HUES64 (cell line): ENCODE measurements at regions not wholly inside any gene's neighbourhood (a gene's known extent, or its start where the extent isn't known, plus 50 kb on each side); places are given as distances from the start of the nearest gene placed in this dataset.

Experiments used
- H3K27ac ChIP-seq: 2 replicates; pipeline ENCODE4 v1.7.0; 2013; ENCODE audit warnings: low read depth, low read length, inconsistent platforms
- H3K27me3 ChIP-seq: 2 replicates; pipeline ENCODE4 v1.6.1; 2013; ENCODE audit warnings: mild to moderate bottlenecking, low read length; ENCODE audit not compliant: insufficient read depth
- H3K36me3 ChIP-seq: 2 replicates; pipeline ENCODE4 v1.6.1; 2013; ENCODE audit warnings: mild to moderate bottlenecking, low read length; ENCODE audit not compliant: insufficient read depth
- H3K4me1 ChIP-seq: 2 replicates; pipeline ENCODE4 v1.6.1; 2013; ENCODE audit warnings: mild to moderate bottlenecking, low read length, moderate library complexity; ENCODE audit not compliant: insufficient read depth
- H3K4me3 ChIP-seq: 2 replicates; pipeline ENCODE4 v1.5.1; 2013; ENCODE audit warnings: mild to moderate bottlenecking, low read length, moderate library complexity
- H3K9ac ChIP-seq: 2 replicates; pipeline ENCODE4 v1.6.1; 2013; ENCODE audit warnings: mild to moderate bottlenecking, low read depth, low read length
- H3K9me3 ChIP-seq: 2 replicates; pipeline ENCODE4 v1.6.1; 2013; ENCODE audit warnings: low read depth, low read length; ENCODE audit not compliant: insufficient read depth
- WGBS: fragments of 150-250, 120-280 bp; methylation state at CpG from one replicate; pipeline ENCODE4 v1.1.7; 2013; ENCODE audit warnings: missing lambda C conversion rate; 5-methylcytosine and 5-hydroxymethylcytosine counted together

GRCh38 chr14:44070046-44070445 is 437.0 kb downstream of the FSCB start:
- Histone ChIP-seq H3K4me3 (no peak overlapping the region), H3K9ac (no peak overlapping the region), H3K36me3 (no peaks in the 10 kb centered on the region), H3K27me3 (no peaks in the 10 kb centered on the region), H3K27ac (no peak overlapping the region), H3K9me3 (no peaks in the 10 kb centered on the region), H3K4me1 (no peaks in the 10 kb centered on the region)
- WGBS: 99% methylated on average over 3 of the region's 3 CpGs

GRCh38 chr14:44053422-44053821 is 453.7 kb downstream of the FSCB start:
- H3K36me3 ChIP-seq: no peaks in the 10 kb centered on the region

GRCh38 chr14:44041700-44042099 is 465.4 kb downstream of the FSCB start:
- 87% methylated on average over 2 of the region's 2 CpGs for whole genome bisulfite sequencing
- Histone ChIP-seq H3K4me3 (no peak overlapping the region), H3K9ac (no peak overlapping the region), H3K27ac (no peak overlapping the region), H3K36me3 (no peaks in the 10 kb centered on the region), H3K27me3 (no peaks in the 10 kb centered on the region), H3K9me3 (peaks cover 14% of the 10 kb centered on the region), H3K4me1 (peaks cover 3% of the 10 kb centered on the region; the same call in 1 of the 2 replicates)

More at GRCh38 chr14:44053422-44053821, 453.7 kb downstream of the FSCB start:
- H3K4me1 ChIP-seq: no peaks in the 10 kb centered on the region
- no peaks in the 10 kb centered on the region for H3K9me3 ChIP-seq
- no peak overlapping the region for H3K4me3 ChIP-seq
- no peak overlapping the region for H3K27ac ChIP-seq
- no peaks in the 10 kb centered on the region for H3K27me3 ChIP-seq
- WGBS: 91% methylated on average over 3 of the region's 3 CpGs
- no peak overlapping the region for H3K9ac ChIP-seq

GRCh38 chr14:44040561-44040960 is 466.5 kb downstream of the FSCB start:
- Histone ChIP-seq H3K9ac (no peak overlapping the region), H3K4me3 (no peak overlapping the region), H3K36me3 (no peaks in the 10 kb centered on the region), H3K27ac (no peak overlapping the region), H3K27me3 (no peaks in the 10 kb centered on the region), H3K4me1 (peaks cover 3% of the 10 kb centered on the region; the same call in 1 of the 2 replicates), H3K9me3 (peaks cover 14% of the 10 kb centered on the region)
- 94% methylated on average over 1 of the region's 1 CpG for WGBS

GRCh38 chr14:44036248-44036647 is 470.8 kb downstream of the FSCB start:
- Histone ChIP-seq H3K4me1 (peaks cover 4% of the 10 kb centered on the region), H3K36me3 (no peaks in the 10 kb centered on the region), H3K9me3 (peaks cover 14% of the 10 kb centered on the region), H3K4me3 (no peak overlapping the region), H3K9ac (no peak overlapping the region), H3K27me3 (no peaks in the 10 kb centered on the region), H3K27ac (no peak overlapping the region)
- no CpG with 5 or more reads among the region's 1 CpG for WGBS

- no peak overlapping the region for H3K9ac ChIP-seq
- H3K27ac ChIP-seq: no peak overlapping the region
- H3K27me3 ChIP-seq: no peaks in the 10 kb centered on the region
- H3K36me3 ChIP-seq: no peaks in the 10 kb centered on the region
- peaks cover 9% of the 10 kb centered on the region for H3K4me1 ChIP-seq
- peaks cover 14% of the 10 kb centered on the region for H3K9me3 ChIP-seq
- WGBS: no CpG with 5 or more reads among the region's 2 CpGs
- no peak overlapping the region for H3K4me3 ChIP-seq
Observed at GRCh38 chr14:44035707-44036106, 471.4 kb downstream of the FSCB start.

- peak overlapping the region; percentile 40; the same call in 1 of the 2 replicates for H3K9ac ChIP-seq
- H3K4me1 ChIP-seq: peaks cover 13% of the 10 kb centered on the region
- WGBS: 72% methylated on average over 4 of the region's 4 CpGs
- H3K4me3 ChIP-seq: no peak overlapping the region
- no peaks in the 10 kb centered on the region for H3K27me3 ChIP-seq
- H3K36me3 ChIP-seq: no peaks in the 10 kb centered on the region
- H3K27ac ChIP-seq: peak overlapping the region; percentile 69
- no peaks in the 10 kb centered on the region for H3K9me3 ChIP-seq
Observed at GRCh38 chr14:44030831-44031383, 476.2 kb downstream of the FSCB start.

- no peaks in the 10 kb centered on the region for H3K9me3 ChIP-seq
- H3K4me3 ChIP-seq: no peak overlapping the region
- peaks cover 13% of the 10 kb centered on the region for H3K4me1 ChIP-seq
- H3K36me3 ChIP-seq: no peaks in the 10 kb centered on the region
- H3K27ac ChIP-seq: no peak overlapping the region
- no peaks in the 10 kb centered on the region for H3K27me3 ChIP-seq
- no peak overlapping the region for H3K9ac ChIP-seq
Observed at GRCh38 chr14:44029933-44030332, 477.1 kb downstream of the FSCB start.

- Histone ChIP-seq H3K27me3 (no peaks in the 10 kb centered on the region), H3K4me1 (peaks cover 13% of the 10 kb centered on the region), H3K9me3 (no peaks in the 10 kb centered on the region), H3K4me3 (no peak overlapping the region), H3K36me3 (no peaks in the 10 kb centered on the region), H3K9ac (no peak overlapping the region), H3K27ac (no peak overlapping the region)
- WGBS: 92% methylated on average over 3 of the region's 3 CpGs
Observed at GRCh38 chr14:44027397-44027796, 479.7 kb downstream of the FSCB start.

GRCh38 chr14:44010595-44010994 is 496.5 kb downstream of the FSCB start:
- Histone ChIP-seq H3K9ac (no peak overlapping the region), H3K9me3 (peaks cover 4% of the 10 kb centered on the region; the same call in 1 of the 2 replicates), H3K4me1 (no peaks in the 10 kb centered on the region)

GRCh38 chr14:44010071-44010470 is 497.0 kb downstream of the FSCB start:
- H3K9me3 ChIP-seq: peaks cover 4% of the 10 kb centered on the region; the same call in 1 of the 2 replicates
- H3K4me3 ChIP-seq: no peak overlapping the region
- WGBS: no CpG with 5 or more reads among the region's 3 CpGs
- no peaks in the 10 kb centered on the region for H3K36me3 ChIP-seq
- no peak overlapping the region for H3K9ac ChIP-seq
- no peaks in the 10 kb centered on the region for H3K27me3 ChIP-seq
- no peaks in the 10 kb centered on the region for H3K4me1 ChIP-seq
- no peak overlapping the region for H3K27ac ChIP-seq

More at GRCh38 chr14:44010595-44010994, 496.5 kb downstream of the FSCB start:
- no peaks in the 10 kb centered on the region for H3K27me3 ChIP-seq
- H3K4me3 ChIP-seq: no peak overlapping the region
- H3K36me3 ChIP-seq: no peaks in the 10 kb centered on the region
- H3K27ac ChIP-seq: no peak overlapping the region

- no peaks in the 10 kb centered on the region for H3K27me3 ChIP-seq
- peaks cover 4% of the 10 kb centered on the region; the same call in 1 of the 2 replicates for H3K9me3 ChIP-seq
- WGBS: no CpG with 5 or more reads among the region's 1 CpG
- no peaks in the 10 kb centered on the region for H3K36me3 ChIP-seq
- no peak overlapping the region for H3K27ac ChIP-seq
- no peaks in the 10 kb centered on the region for H3K4me1 ChIP-seq
- no peak overlapping the region for H3K9ac ChIP-seq
- H3K4me3 ChIP-seq: no peak overlapping the region
Observed at GRCh38 chr14:44009642-44010041, 497.4 kb downstream of the FSCB start.
